ELF-1 (cell line): ENCODE measurements at regions not wholly inside any gene's neighbourhood (a gene's known extent, or its start where the extent isn't known, plus 50 kb on each side); places are given as distances from the start of the nearest gene placed in this dataset.

Source experiments
- DNase-seq: peaks from one replicate; pipeline ENCODE4 v3.0.0-alpha.2; 2016; ENCODE audit warnings: low read depth, low spot score

GRCh38 chr7:131616487-131617200, 60.2 kb upstream of the PODXL start:
- DNase-seq = no peak

GRCh38 chr7:131613909-131614308, 57.5 kb upstream of the PODXL start:
- no peak for DNase-seq

DNA sequence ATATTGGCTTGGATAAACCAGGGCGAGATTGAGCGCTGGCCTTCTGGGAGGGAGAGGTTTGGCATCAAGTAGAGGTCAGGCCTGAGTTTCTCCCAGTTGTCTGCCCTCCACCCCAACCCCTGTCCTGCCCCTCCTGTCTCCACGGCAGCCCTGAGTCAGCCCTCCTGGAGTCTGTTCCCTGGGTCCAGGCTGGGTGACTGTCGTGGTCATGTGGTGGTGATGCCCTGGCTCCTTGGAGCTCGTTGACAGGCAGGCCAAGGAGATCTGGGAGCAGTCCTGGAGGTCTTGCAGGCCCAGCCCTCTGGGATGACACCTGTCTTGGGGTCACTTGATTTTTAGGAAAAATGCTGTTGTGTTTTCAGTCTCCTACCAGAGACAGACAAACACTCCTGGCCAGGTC, 53.6 kb upstream of the PODXL start:
- DNase-seq = no peak

- DNase-seq = peak; percentile 80
These were observed 51.7 kb upstream of the PODXL start for GRCh38 chr7:131608116-131608500.

GRCh38 chr7:131607291-131608115, 51.1 kb upstream of the PODXL start:
- peak; percentile 51 for DNase-seq

DNA sequence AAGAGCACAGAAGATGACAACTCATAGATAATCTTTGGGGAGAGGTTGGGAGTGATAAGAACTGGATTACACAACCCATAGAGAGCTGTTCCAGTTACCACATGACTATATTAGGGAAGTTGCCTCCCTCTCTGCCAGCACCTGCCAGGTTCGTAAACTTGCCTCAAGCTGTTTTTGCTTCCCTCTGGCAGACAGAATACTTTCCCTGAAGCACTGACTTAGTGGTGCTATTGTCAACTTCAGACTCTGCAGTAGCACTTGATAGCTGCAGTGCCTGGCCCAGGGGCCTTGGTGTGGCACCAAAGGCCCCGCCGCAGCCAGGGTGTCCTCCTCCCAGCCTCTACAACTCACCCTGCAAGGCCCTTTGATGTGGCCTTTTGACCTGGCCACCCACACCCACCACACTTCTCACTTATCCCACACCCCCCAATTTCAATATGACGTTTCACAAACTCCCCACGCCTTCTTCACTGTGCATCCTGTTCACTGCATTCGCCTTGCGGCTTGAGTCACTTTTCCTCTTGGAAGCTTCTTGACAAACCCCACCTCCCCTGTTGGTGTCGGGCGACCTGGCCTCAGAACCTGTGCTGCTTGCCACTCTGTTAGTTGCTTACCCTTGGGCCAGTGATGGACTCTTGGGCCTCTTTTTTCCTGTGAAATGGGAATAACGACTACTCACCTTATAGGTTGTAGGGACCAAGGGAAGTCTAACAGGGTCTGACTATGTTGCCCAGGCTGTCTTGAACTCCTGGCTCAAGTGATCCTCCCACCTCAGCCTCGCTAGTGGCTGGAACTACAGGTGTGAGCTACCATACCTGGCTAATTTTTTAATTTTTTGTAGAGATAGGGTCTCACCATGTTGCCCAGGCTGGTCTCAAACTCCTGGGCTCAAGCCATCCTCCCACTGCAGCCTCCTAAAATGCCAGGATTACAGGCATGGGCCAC, 50.2 kb upstream of the PODXL start:
- peak; percentile 88 for DNase-seq
